Breast epithelium (tissue), 4 donors: ENCODE measurements at regions not wholly inside any gene's neighbourhood (a gene's known extent, or its start where the extent isn't known, plus 50 kb on each side); places are given as distances from the start of the nearest gene placed in this dataset.

Source experiments
- DNase-seq, 2 donors: peaks; one replicate each; pipeline ENCODE4 v3.0.0-alpha.2; 2019; ENCODE audit warnings: low spot score in 2 of 2
- H3K27ac ChIP-seq, 2 donors: fragments of 200-600 bp; sonication (generic) in 1 of 2; one replicate each; pipeline ENCODE4 v1.5.1; 2016 to 2019; ENCODE audit warnings: mild to moderate bottlenecking in 1 of 2
- H3K27me3 ChIP-seq, 2 donors: fragments of 200-600 bp; sonication (generic) in 1 of 2; one replicate each; pipeline versions ENCODE4 v1.5.1 to v1.6.0; 2017 to 2019; ENCODE audit warnings: control low read depth in 1 of 2, mild to moderate bottlenecking in 1 of 2
- H3K36me3 ChIP-seq: fragments of 200-600 bp; one replicate; pipeline ENCODE4 v1.5.1; 2019
- H3K4me1 ChIP-seq, 2 donors: fragments of 200-600 bp; sonication (generic); one replicate each; pipeline ENCODE4 v1.5.1; 2016 to 2019; ENCODE audit warnings: control low read depth in 1 of 2
- H3K4me3 ChIP-seq, 3 donors: fragments of 200-600 bp; sonication (generic); 1 replicate in 2 of 3; 2 replicates in 1 of 3; pipeline ENCODE4 v1.5.1; 2016 to 2019; ENCODE audit warnings: mild to moderate bottlenecking in 3 of 3, moderate library complexity in 2 of 3
- H3K9me3 ChIP-seq, 2 donors: fragments of 200-600 bp; sonication (generic) in 1 of 2; one replicate each; pipeline ENCODE4 v1.5.1; 2016 to 2019; ENCODE audit warnings: control low read depth in 1 of 2
- CTCF ChIP-seq, 3 donors: fragments of 450-650 bp; IDR thresholded peaks; one replicate each; pipeline ENCODE4 v1.5.1; 2016 to 2017; ENCODE audit warnings: antibody characterized with exemption in 3 of 3, mild to moderate bottlenecking in 3 of 3, moderate library complexity in 3 of 3
- POLR2A ChIP-seq: fragments of 450-650 bp; IDR thresholded peaks from one replicate; pipeline ENCODE4 v1.6.1; 2016; ENCODE audit warnings: antibody characterized with exemption, mild to moderate bottlenecking, moderate library complexity
- POLR2AphosphoS5 ChIP-seq, 3 donors: sonication (generic); formaldehyde crosslinking; IDR thresholded peaks; one replicate each; pipeline ENCODE4 v1.6.1; 2017; ENCODE audit warnings: antibody characterized with exemption in 3 of 3
- intact Hi-C: fragments of 100-400 bp; cut with DNase I; formaldehyde crosslinking; loops from one replicate; pipeline ENCODE4 v1.15.1; 2023; ENCODE audit warnings: low total_unique reads

GRCh38 chr21:16642353-16642752 is 870.5 kb upstream of the CXADR start:
- DNase-seq: no peak
- Histone ChIP-seq H3K36me3 (no peaks in the 10 kb centered on the region), H3K4me3 (no peak overlapping the region), H3K27me3 (no peaks in the 10 kb centered on the region), H3K4me1 (no peaks in the 10 kb centered on the region), H3K9me3 (no peaks in the 10 kb centered on the region), H3K27ac (no peak overlapping the region)
- TF ChIP-seq CTCF (IDR thresholded peaks at IDR 0.05) (no peak), POLR2A (no peak), POLR2AphosphoS5 (IDR thresholded peaks at IDR 0.05) (no peak)
- intact Hi-C loops: no loop called here

- no peak overlapping the region for H3K4me3 ChIP-seq
- H3K27me3 ChIP-seq: no peaks in the 10 kb centered on the region
- intact Hi-C loops: no loop called here
- no peak for DNase-seq
- H3K4me1 ChIP-seq: no peaks in the 10 kb centered on the region
- no peak for TF ChIP-seq CTCF (IDR thresholded peaks at IDR 0.05)
- no peak for TF ChIP-seq POLR2AphosphoS5 (IDR thresholded peaks at IDR 0.05)
- no peak for TF ChIP-seq POLR2A
- H3K27ac ChIP-seq: no peak overlapping the region
- H3K36me3 ChIP-seq: no peaks in the 10 kb centered on the region
- H3K9me3 ChIP-seq: no peaks in the 10 kb centered on the region
These were observed 868.2 kb upstream of the CXADR start for GRCh38 chr21:16644685-16645084.

- TF ChIP-seq POLR2AphosphoS5 (IDR thresholded peaks at IDR 0.05): no peak
- H3K27me3 ChIP-seq: no peaks in the 10 kb centered on the region
- DNase-seq: no peak
- intact Hi-C loops: no loop called here
- H3K4me1 ChIP-seq: no peaks in the 10 kb centered on the region
- no peaks in the 10 kb centered on the region for H3K9me3 ChIP-seq
- H3K4me3 ChIP-seq: no peak overlapping the region
- H3K27ac ChIP-seq: no peak overlapping the region
- H3K36me3 ChIP-seq: no peaks in the 10 kb centered on the region
These were observed 862.0 kb upstream of the CXADR start for GRCh38 chr21:16650714-16651366.

GRCh38 chr21:16651956-16652355 is 860.9 kb upstream of the CXADR start:
- no peak overlapping the region for H3K4me3 ChIP-seq
- H3K36me3 ChIP-seq: no peaks in the 10 kb centered on the region
- H3K27me3 ChIP-seq: no peaks in the 10 kb centered on the region
- intact Hi-C loops: no loop called here
- no peak for DNase-seq
- no peak for TF ChIP-seq POLR2AphosphoS5 (IDR thresholded peaks at IDR 0.05)
- no peak for TF ChIP-seq POLR2A
- TF ChIP-seq CTCF (IDR thresholded peaks at IDR 0.05): no peak
- no peak overlapping the region for H3K27ac ChIP-seq
- no peaks in the 10 kb centered on the region for H3K4me1 ChIP-seq
- no peaks in the 10 kb centered on the region for H3K9me3 ChIP-seq

GRCh38 chr21:16663436-16663835 is 849.4 kb upstream of the CXADR start:
- no peak for TF ChIP-seq POLR2AphosphoS5 (IDR thresholded peaks at IDR 0.05)
- no peak for TF ChIP-seq POLR2A
- TF ChIP-seq CTCF (IDR thresholded peaks at IDR 0.05): no peak
- no peaks in the 10 kb centered on the region for H3K4me1 ChIP-seq
- H3K27me3 ChIP-seq: no peaks in the 10 kb centered on the region
- no peak for DNase-seq
- intact Hi-C loops: no loop called here
- no peaks in the 10 kb centered on the region for H3K9me3 ChIP-seq
- H3K4me3 ChIP-seq: no peak overlapping the region
- no peaks in the 10 kb centered on the region for H3K36me3 ChIP-seq
- H3K27ac ChIP-seq: no peak overlapping the region

GRCh38 chr21:16667395-16667794 is 845.4 kb upstream of the CXADR start:
- no peak for TF ChIP-seq CTCF (IDR thresholded peaks at IDR 0.05)
- no peak for TF ChIP-seq POLR2A
- no peak for TF ChIP-seq POLR2AphosphoS5 (IDR thresholded peaks at IDR 0.05)
- Histone ChIP-seq H3K36me3 (no peaks in the 10 kb centered on the region), H3K27me3 (no peaks in the 10 kb centered on the region), H3K27ac (no peak overlapping the region), H3K9me3 (no peaks in the 10 kb centered on the region), H3K4me3 (no peak overlapping the region), H3K4me1 (no peaks in the 10 kb centered on the region)
- DNase-seq: no peak
- intact Hi-C loops: no loop called here
